NCI-H128 (cell line): ENCODE measurements at regions not wholly inside any gene's neighbourhood (a gene's known extent, or its start where the extent isn't known, plus 50 kb on each side); places are given as distances from the start of the nearest gene placed in this dataset.

Experiments
- DNase-seq: peaks from one replicate; lab custom pipeline; 2025; ENCODE audit not compliant: unreplicated experiment; lab: John Stamatoyannopoulos, UW

DNA sequence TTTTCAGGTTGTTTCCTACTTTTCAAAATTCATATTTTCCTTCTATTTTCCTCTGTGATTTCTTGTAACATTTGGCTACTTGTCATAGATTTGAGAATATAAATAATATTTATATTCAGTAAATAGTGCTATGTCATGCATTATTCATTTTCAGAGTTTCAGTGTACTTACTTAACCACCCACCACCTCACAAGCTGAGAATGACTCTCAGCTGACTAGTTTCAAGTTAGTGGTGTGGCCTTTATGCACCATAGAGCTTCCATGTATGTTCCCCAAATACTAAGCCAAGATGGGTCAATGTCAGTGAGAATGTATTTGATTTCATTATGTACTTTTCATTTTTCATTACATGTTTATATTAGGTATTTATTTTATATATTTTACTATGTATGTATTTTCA, 56.9 kb upstream of the RGS1 start:
- no peak for DNase-seq

DNA sequence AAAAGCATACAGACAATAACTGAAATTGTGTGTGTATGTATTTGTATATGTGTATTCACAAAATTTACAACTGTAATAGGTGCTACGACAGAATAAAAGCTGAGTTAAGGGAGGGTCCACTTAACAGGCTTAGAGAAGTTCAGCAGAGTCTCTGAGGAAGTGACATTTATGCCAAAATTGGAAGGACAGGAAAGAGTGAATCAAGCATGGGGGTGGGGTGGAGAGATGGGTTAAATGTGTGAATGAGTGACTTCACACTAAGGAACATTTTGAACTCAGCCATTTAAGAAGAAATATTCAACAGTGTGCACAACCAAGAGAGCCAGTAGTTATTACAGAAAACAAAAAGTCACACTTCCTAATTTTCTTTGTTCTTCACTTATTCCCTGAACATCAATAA, 53.8 kb upstream of the RGS1 start:
- no peak for DNase-seq

GRCh38 chr1:192522673-192523072, 52.9 kb upstream of the RGS1 start:
- DNase-seq, result no peak

GRCh38 chr1:192524223-192524622, 51.4 kb upstream of the RGS1 start:
- no peak for DNase-seq
